GM12878 (cell line): ENCODE measurements at regions not wholly inside any gene's neighbourhood (a gene's known extent, or its start where the extent isn't known, plus 50 kb on each side); places are given as distances from the start of the nearest gene placed in this dataset.

Source experiments
- CHD1 ChIP-seq: IDR thresholded peaks from 2 replicates; pipeline ENCODE4 v1.6.1; 2012; ENCODE audit warnings: low read depth, low read length, improper control_type of control experiment
- FOS ChIP-seq: IDR thresholded peaks from 3 replicates; pipeline ENCODE4 v1.6.1; 2011; ENCODE audit warnings: borderline replicate concordance; ENCODE audit not compliant: insufficient read length; ENCODE audit errors: extremely low read depth
- JUNB ChIP-seq: IDR thresholded peaks from 2 replicates; pipeline ENCODE4 v1.6.1; 2016; ENCODE audit warnings: antibody characterized with exemption, mild to moderate bottlenecking
- POU2F2 ChIP-seq: IDR thresholded peaks from 3 replicates; pipeline ENCODE4 v1.6.1; 2011; ENCODE audit warnings: low read depth, mild to moderate bottlenecking, low read length, borderline replicate concordance
- RAD21 ChIP-seq: IDR thresholded peaks from 2 replicates; pipeline ENCODE4 v1.6.1; 2011; ENCODE audit warnings: mild to moderate bottlenecking, low read depth, low read length, moderate library complexity; ENCODE audit not compliant: insufficient read depth
- RB1 ChIP-seq: fragments of 450-650 bp; formaldehyde crosslinking; IDR thresholded peaks from 2 replicates; pipeline ENCODE4 v1.6.1; 2017; ENCODE audit warnings: mild to moderate bottlenecking, borderline replicate concordance
- SMAD1 ChIP-seq: fragments of 450-650 bp; IDR thresholded peaks from 2 replicates; pipeline ENCODE4 v1.6.1; 2018; ENCODE audit warnings: mild to moderate bottlenecking, low read depth; ENCODE audit not compliant: partially characterized antibody
- SMAD5 ChIP-seq: IDR thresholded peaks from 2 replicates; pipeline ENCODE4 v1.6.1; 2016; ENCODE audit warnings: antibody characterized with exemption, low read depth
- WRNIP1 ChIP-seq: IDR thresholded peaks from 2 replicates; pipeline ENCODE4 v1.6.1; 2011; ENCODE audit warnings: low read depth, low read length, improper control_type of control experiment, borderline replicate concordance
- ZZZ3 ChIP-seq: IDR thresholded peaks from 2 replicates; pipeline ENCODE4 v1.6.1; 2011; ENCODE audit warnings: low read depth; ENCODE audit not compliant: control insufficient read depth, insufficient read length
- TF ChIP-seq, protein P1 (sequence below): fragments of 450-650 bp; IDR thresholded peaks from 2 replicates; pipeline ENCODE4 v1.6.1; 2018; ENCODE audit warnings: mild to moderate bottlenecking, low read depth, moderate library complexity; ENCODE audit not compliant: partially characterized antibody

GRCh38 chr6:63458480-63459115 is 113.7 kb upstream of the LOC128125822 start (continued):
- TF ChIP-seq SMAD1 (no peak), RAD21 (no peak), CHD1 (no peak), WRNIP1 (no peak), RB1 (no peak), FOS (no peak), POU2F2 (no peak), JUNB (no peak), SMAD5 (no peak), ZZZ3 (no peak)
- TF ChIP-seq, protein P1, sequence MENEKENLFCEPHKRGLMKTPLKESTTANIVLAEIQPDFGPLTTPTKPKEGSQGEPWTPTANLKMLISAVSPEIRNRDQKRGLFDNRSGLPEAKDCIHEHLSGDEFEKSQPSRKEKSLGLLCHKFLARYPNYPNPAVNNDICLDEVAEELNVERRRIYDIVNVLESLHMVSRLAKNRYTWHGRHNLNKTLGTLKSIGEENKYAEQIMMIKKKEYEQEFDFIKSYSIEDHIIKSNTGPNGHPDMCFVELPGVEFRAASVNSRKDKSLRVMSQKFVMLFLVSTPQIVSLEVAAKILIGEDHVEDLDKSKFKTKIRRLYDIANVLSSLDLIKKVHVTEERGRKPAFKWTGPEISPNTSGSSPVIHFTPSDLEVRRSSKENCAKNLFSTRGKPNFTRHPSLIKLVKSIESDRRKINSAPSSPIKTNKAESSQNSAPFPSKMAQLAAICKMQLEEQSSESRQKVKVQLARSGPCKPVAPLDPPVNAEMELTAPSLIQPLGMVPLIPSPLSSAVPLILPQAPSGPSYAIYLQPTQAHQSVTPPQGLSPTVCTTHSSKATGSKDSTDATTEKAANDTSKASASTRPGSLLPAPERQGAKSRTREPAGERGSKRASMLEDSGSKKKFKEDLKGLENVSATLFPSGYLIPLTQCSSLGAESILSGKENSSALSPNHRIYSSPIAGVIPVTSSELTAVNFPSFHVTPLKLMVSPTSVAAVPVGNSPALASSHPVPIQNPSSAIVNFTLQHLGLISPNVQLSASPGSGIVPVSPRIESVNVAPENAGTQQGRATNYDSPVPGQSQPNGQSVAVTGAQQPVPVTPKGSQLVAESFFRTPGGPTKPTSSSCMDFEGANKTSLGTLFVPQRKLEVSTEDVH, result no peak
- TF ChIP-seq, all 136 proteins: peak for 0
